GM12878 (cell line): ENCODE measurements at regions not wholly inside any gene's neighbourhood (a gene's known extent, or its start where the extent isn't known, plus 50 kb on each side); places are given as distances from the start of the nearest gene placed in this dataset.

Source experiments
- EP300 ChIP-seq, 2 experiments: fragments of 150-350 bp in 1 of 2; IDR thresholded peaks; 2 replicates each; pipeline ENCODE4 v1.6.1; 2011 to 2012; ENCODE audit warnings: low read depth in 2 of 2, low read length in 2 of 2, borderline replicate concordance in 1 of 2, improper control_type of control experiment in 1 of 2, inconsistent platforms in 1 of 2; ENCODE audit not compliant: control insufficient read depth in 1 of 2
- PML ChIP-seq: IDR thresholded peaks from 2 replicates; pipeline ENCODE4 v1.6.1; 2012; ENCODE audit warnings: low read length, inconsistent platforms
- POLR2AphosphoS5 ChIP-seq: IDR thresholded peaks from 2 replicates; pipeline ENCODE4 v1.6.1; 2011; ENCODE audit warnings: mild to moderate bottlenecking, low read length, inconsistent platforms
- TCF7 ChIP-seq: IDR thresholded peaks from 2 replicates; pipeline ENCODE4 v1.6.1; 2014; ENCODE audit warnings: antibody characterized with exemption, borderline replicate concordance
- USF2 ChIP-seq: IDR thresholded peaks from 2 replicates; pipeline ENCODE4 v1.6.1; 2011; ENCODE audit warnings: low read depth, low read length, improper control_type of control experiment, borderline replicate concordance

GRCh38 chr3:63202529-63202928 is 75.6 kb upstream of the SYNPR start:
- TF ChIP-seq TCF7: no peak
- no peak for TF ChIP-seq USF2
- no peak for TF ChIP-seq PML
- TF ChIP-seq POLR2AphosphoS5: no peak
- TF ChIP-seq EP300 (IDR thresholded peaks at IDR 0.05; ENCODE audit: borderline replicate concordance in 1 of 2, control insufficient read depth in 1 of 2, low read depth in 2 of 2, low read length in 2 of 2): no peak
